ENCODE measurements at regions not wholly inside any gene's neighbourhood (a gene's known extent, or its start where the extent isn't known, plus 50 kb on each side); places are given as distances from the start of the nearest gene placed in this dataset.

GRCh38 chr5:114948363-114948762 is 221.3 kb downstream of the TRIM36 start:
- Histone ChIP-seq H3K79me2 (ENCODE audit: insufficient read depth, low read length) (no peaks in the 10 kb centered on the region), H3K36me3 (ENCODE audit: control insufficient read depth in 1 of 2, insufficient read depth in 2 of 2, low read length in 2 of 2) (no peaks in the 10 kb centered on the region), H3K27me3 (ENCODE audit: insufficient read depth, low read length) (0 out of 2 replicates have a peak, but pooled peaks cover 6% of the 10 kb centered on the region), H3K27ac (ENCODE audit: low read depth, low read length) (no peak overlapping the region), H3K9me2 (ENCODE audit: insufficient read depth) (no peaks in the 10 kb centered on the region), H3K9me3 (ENCODE audit: control insufficient read depth in 1 of 2, insufficient read depth in 1 of 2, low read depth in 1 of 2, low read length in 2 of 2) (no peaks in the 10 kb centered on the region), H3K4me2 (ENCODE audit: low read length) (no peak overlapping the region), H2AFZ (ENCODE audit: low read depth, low read length, poor library complexity, severe bottlenecking) (no peak overlapping the region), H3K4me3 (replicated peaks in 1 of 2; ENCODE audit: low read depth in 1 of 2, low read length in 2 of 2) (no peak overlapping the region), H3K4me1 (ENCODE audit: control insufficient read depth in 1 of 2, insufficient read depth in 2 of 2, low read length in 2 of 2) (no peaks in the 10 kb centered on the region), H3K9ac (ENCODE audit: low read length) (no peak overlapping the region), H4K20me1 (ENCODE audit: insufficient read depth) (no peaks in the 10 kb centered on the region)
- ATAC-seq: no peak
- ChIA-PET CTCF (no interaction called here), POLR2A (no interaction called here), RAD21 (ENCODE audit: low non-redundant PET in 1 of 2, low total read pairs in 2 of 2, uncharacterized antibody in 2 of 2, unreplicated experiment in 2 of 2) (no interaction called here)
- intact Hi-C loops (cut with micrococcal nuclease): no loop called here
- DNase-seq (ENCODE audit: low read depth, low spot score): no peak
- BruUV-seq (replicated peaks): no TSS peak
- TF ChIP-seq FOSL1 (IDR thresholded peaks at IDR 0.05; ENCODE audit: low read depth) (no peak), ZBTB33 (IDR thresholded peaks at IDR 0.05; ENCODE audit: extremely low read depth, insufficient replicate concordance, low read length) (no peak), ELF1 (IDR thresholded peaks at IDR 0.05; ENCODE audit: borderline replicate concordance, low read depth) (no peak), CBX3 (IDR thresholded peaks at IDR 0.05; ENCODE audit: low read depth) (no peak), SIN3A (IDR thresholded peaks at IDR 0.05; ENCODE audit: low read depth) (no peak), REST (IDR thresholded peaks at IDR 0.05; ENCODE audit: low read depth) (no peak), EZH2 (IDR thresholded peaks at IDR 0.05) (no peak), CEBPB (IDR thresholded peaks at IDR 0.05; ENCODE audit: low read depth) (no peak), EGR1 (IDR thresholded peaks at IDR 0.05; ENCODE audit: low read depth) (no peak)
